Germinal center (tissue), 1 donor: ENCODE measurements at regions not wholly inside any gene's neighbourhood (a gene's known extent, or its start where the extent isn't known, plus 50 kb on each side); places are given as distances from the start of the nearest gene placed in this dataset.

ENCODE experiments used
- DNase-seq: peaks from one replicate; pipeline ENCODE4 v3.0.0; 2012; ENCODE audit warnings: mixed read lengths, low spot score

DNA sequence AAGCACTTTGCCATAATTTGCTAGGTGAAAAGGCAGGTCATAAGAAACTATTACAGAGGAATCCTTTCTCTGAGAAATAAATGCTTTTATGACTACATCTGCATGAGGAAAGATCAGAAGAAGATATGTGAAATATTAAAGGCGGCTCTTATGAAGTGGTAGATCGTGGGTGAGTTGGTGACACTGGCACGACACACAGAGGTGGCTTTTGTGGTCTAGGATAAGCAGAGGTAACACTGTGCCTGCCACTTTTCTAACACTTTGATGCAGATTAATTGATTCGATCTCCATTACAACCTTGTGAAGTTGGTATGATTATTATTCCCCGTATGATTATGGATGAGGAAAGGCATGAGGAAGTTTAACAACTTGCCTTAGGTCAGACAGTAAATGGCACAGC lies 60.0 kb upstream of the ELK3 start:
- no peak for DNase-seq

DNA sequence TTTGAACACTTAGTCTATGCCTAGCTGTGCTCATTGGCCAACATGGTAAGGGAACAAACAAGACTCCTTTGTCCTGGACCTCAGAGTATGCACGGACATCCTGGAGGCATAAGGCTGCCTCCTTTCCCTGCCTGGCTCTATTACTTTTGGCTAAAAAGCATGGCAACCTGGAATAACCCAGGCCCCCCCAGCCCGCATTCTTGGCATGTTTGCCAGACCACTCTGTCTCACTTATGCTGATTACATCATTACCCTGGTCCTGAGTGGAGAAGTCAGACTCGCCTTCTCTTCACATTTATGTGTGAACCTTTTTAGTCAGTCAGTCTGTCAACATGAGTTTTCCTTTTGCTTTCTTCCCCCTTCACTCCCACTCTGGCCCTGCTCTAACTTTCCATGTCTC lies 58.0 kb upstream of the ELK3 start:
- DNase-seq, result no peak

DNA sequence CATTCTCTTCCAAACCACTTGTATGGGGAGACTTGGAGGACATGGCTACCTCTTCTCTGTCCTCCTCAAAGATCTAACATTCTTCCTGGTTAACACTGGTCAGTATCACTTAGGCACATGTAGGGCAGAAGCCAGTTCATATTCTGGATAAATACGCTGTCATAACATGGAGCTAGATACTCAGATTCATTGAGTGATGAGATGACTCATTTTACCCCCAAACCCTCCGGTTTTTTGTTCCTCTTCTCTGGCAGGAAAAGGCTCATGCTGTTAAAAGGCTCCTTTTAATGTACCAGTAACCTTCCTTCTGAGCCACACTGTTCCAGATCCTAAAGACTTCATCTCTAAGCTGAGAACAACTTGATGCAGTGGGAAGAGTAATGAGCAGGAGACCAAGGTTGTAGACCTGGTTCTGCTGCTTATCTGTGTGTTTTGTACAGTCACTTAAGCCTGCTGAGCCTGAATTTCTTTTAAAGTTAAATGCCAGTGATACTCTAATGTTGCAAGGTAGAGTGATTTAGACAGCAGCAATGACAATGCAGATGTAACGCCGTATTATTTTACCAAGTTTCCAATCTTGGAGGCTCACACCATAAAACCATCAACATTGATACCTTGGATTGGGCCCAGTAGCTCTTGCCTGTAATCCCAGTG lies 57.3 kb upstream of the ELK3 start:
- no peak for DNase-seq

DNA sequence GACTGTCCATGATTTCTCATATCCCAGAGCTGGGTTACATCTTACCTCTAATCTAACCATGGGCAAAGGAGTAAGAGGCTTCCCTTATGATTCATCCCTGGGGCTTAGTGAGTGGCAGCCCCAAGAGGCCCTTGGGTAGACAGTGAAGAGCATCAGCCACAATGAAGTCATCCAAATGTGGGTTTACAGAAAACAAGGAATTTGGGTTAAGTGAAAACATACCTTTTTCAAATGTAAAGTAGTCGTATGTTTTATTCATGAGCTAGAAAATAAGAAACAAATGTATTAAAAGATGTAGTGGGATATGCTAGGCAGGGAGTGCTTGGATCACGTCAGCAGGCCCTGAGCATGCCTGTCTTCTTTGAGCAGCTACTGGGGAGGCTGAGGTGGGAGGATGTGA lies 54.0 kb upstream of the ELK3 start:
- no peak for DNase-seq

DNA sequence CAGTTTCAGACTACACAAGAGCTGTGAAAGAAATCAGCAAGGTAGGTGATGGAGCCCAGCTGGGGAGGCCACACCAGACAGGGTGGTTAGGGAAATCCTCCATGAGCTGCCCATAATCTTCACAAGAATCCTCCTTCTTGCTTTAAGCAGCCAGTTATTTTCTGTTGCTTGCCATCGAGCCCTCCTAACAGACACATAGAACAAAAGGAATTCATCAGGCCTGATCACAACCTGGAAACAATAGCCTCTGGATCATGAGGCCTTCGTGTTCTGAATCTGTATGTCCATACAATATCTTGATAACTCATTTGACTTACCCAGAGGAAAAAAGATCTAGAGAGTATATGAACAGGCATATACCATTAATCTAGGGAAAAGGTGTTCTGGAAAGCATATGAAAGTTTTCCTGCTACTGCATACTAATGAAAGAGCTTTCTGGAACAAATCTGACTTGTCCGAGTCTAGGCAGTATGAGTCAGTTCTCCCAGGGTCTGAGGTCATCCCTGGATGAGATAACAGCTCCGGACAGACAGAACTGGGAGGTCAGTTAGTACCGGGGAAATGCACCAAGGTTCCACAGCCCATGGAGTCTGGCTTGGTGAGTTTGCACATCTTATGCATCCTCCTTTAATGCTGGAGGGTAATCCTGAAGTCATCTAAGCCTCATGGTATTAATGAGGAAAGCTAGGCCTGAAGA lies 52.8 kb upstream of the ELK3 start:
- no peak for DNase-seq

DNA sequence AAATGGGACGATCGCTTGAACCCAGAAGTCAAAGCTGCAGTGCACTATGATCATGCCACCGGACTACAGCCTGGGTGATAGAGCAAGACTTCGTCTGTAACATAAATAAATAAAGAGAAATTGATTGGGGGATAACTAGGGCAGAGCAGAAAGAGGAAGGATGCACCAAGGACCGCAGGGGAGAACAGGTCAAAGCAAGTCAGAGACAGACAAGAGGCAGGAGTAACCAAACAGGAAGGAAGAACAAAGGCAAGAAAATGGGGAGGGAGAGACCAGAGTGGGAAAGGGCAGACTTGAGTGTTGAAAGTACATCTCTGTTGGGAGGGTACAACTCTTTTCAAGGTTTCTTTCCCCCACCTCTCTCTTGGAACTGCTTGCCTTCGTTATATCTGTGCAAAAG lies 50.8 kb upstream of the ELK3 start:
- DNase-seq, result peak; percentile 33

DNA sequence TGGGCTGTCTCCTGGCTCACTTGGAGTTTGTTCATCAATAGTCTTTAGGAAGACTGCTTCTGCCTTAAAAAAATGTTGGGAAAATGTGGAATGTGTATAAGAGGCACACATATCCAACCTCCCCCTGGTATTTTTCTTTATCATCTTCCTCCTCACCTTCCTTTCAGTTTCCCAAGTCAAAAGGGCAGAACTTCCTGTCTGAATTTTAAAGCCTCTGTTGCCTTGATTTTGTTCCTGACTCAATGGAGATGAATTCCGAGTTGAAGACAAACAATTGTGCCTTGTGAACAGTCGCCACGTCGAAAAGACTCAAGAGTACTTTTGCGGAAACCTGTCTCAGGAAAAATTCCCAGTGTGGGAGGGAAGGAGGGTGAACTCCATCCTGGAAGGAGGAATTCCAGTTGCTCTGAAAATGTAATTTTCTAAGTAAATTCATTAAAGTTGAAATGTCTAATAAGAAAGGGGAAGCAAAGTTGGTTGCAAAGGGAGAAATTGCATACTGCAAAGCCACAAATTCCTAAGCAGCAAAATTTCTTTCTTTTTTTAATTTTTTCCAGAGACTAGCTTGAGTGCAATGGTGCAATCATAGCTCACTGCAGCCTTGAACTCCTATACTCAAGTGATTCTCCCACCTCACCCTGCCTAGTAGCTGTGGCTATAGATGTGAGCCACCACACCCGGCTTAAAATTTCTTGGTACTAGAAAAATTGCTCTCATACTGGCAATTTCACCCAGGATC lies 50.2 kb upstream of the ELK3 start:
- DNase-seq, result no peak
